NCI-H345 (cell line): ENCODE measurements at regions not wholly inside any gene's neighbourhood (a gene's known extent, or its start where the extent isn't known, plus 50 kb on each side); places are given as distances from the start of the nearest gene placed in this dataset.
A peak's percentile ranks its signal among the peaks of the same experiment; 100 is the strongest.
"Not testable (repeated sequence)": the region's sequence is repeated elsewhere in the genome, so short reads cannot be mapped to it uniquely, and the experiment has no call there.

Source experiments
- DNase-seq: peaks from one replicate; lab custom pipeline; 2025; lab: John Stamatoyannopoulos, UW

- DNase-seq = no peak
Observed at GRCh38 chr13:70255406-70255991, 147.2 kb upstream of the KLHL1 start.

GRCh38 chr13:70253834-70254233 lies 145.6 kb upstream of the KLHL1 start:
- DNase-seq = peak; percentile 92

- no peak for DNase-seq
Observed at GRCh38 chr13:70253411-70253810, 145.2 kb upstream of the KLHL1 start.

- peak; percentile 5 for DNase-seq
Observed at GRCh38 chr13:70249332-70250064, 141.2 kb upstream of the KLHL1 start.

- DNase-seq = no peak
Observed at GRCh38 chr13:70237131-70237530, 128.9 kb upstream of the KLHL1 start.

- no peak for DNase-seq
Observed at GRCh38 chr13:70235565-70235964, 127.3 kb upstream of the KLHL1 start.

GRCh38 chr13:70223911-70224310 lies 115.7 kb upstream of the KLHL1 start:
- no peak for DNase-seq

- no peak for DNase-seq
Observed at GRCh38 chr13:70222926-70223325, 114.7 kb upstream of the KLHL1 start.

- no peak for DNase-seq
Observed at GRCh38 chr13:70218618-70219017, 110.4 kb upstream of the KLHL1 start.

- DNase-seq = not testable (repeated sequence)
Observed at GRCh38 chr13:70208968-70209367, 100.7 kb upstream of the KLHL1 start.

GRCh38 chr13:70206671-70207070 lies 98.4 kb upstream of the KLHL1 start:
- no peak for DNase-seq

GRCh38 chr13:70203661-70204229 lies 95.5 kb upstream of the KLHL1 start:
- DNase-seq = no peak

GRCh38 chr13:70191034-70191433 lies 82.8 kb upstream of the KLHL1 start:
- DNase-seq = no peak

GRCh38 chr13:70189981-70190380 lies 81.7 kb upstream of the KLHL1 start:
- no peak for DNase-seq

- no peak for DNase-seq
Observed at GRCh38 chr13:70188567-70188966, 80.3 kb upstream of the KLHL1 start.

- no peak for DNase-seq
Observed at GRCh38 chr13:70183041-70183440, 74.8 kb upstream of the KLHL1 start.
